NCI-H82 (cell line): ENCODE measurements at regions not wholly inside any gene's neighbourhood (a gene's known extent, or its start where the extent isn't known, plus 50 kb on each side); places are given as distances from the start of the nearest gene placed in this dataset.

Experiments used
- DNase-seq: peaks from one replicate; lab custom pipeline; 2025; lab: John Stamatoyannopoulos, UW

DNA sequence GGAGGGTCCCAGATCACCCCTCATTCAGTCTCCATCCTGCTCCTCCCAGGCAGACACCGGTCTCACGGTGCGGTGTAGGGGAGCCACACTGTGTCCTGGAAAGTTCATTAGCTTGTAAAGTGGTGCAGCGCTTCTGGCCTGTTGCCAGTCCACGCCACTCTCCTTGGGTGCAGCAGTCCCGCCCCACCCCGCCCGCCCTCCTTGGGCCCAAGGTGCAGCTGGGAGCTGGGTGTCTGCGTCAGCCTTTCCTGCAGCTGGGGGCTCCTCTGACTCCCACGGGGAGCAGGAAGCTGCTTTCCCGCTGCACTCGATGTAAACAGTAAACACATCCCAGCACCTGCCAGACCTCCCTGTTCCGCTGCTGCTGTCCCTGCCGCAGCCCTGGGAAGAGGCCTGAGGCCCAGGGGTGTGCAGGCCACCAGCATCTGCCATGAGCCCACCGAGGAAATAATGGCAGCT, 53.8 kb upstream of the ASB18 start:
- DNase-seq: no peak

DNA sequence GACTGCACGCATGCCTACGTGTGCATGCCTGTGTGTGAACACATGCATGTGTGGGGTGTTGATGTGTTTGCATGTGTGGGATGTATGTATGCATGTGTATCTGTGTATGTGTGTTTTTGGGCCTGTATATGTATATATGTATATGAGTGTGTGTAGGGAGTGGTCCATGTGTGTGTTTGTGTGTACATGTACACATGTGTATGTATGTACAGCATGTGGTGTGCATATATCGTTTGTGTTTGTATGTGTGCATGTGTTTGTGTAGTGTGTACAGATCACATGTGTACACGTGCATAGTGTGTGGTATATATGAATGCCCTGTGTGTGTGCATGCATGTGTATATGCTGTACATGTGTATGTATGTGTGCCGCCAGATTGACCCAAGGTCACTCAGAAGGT, 54.2 kb upstream of the ASB18 start:
- DNase-seq: no peak

DNA sequence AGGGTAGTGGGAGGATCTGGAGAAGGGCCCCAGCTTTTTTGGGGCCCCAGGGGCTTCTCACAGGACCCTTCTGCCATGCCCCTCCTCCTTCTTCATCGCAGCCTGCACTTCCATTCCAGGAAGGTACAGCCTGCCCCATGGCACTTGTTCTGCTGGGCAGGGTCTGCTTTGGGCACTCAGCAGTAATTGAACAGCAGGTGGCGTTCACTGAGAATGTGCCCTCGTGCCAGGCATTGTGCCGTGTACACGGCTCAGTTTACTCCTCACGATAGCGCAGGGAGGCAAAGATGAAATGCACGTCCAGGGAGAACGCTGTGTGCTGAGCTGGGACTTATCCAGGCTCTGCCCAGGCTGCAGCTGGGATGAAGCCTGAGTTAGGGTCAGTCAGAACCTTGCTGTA, 54.8 kb upstream of the ASB18 start:
- DNase-seq: no peak

DNA sequence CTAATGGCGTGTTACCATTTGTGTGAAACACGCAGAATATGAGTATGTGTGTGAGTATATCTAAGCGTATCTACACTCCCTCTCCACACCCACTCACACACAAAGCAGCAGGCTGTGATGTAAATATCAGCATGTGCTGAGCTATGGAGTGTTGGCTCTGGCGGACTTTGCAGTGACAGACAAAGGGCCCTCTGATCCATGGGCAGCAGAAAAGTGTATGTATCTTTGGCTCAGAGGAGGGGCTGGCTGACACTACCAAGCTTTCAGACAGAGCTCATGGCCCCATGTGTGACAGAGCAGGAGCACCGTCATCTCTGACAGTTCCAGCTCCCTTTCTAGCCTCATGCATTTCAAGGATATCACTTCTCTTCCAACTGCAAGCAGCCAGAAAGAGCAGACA, 57.2 kb upstream of the ASB18 start:
- no peak for DNase-seq

DNA sequence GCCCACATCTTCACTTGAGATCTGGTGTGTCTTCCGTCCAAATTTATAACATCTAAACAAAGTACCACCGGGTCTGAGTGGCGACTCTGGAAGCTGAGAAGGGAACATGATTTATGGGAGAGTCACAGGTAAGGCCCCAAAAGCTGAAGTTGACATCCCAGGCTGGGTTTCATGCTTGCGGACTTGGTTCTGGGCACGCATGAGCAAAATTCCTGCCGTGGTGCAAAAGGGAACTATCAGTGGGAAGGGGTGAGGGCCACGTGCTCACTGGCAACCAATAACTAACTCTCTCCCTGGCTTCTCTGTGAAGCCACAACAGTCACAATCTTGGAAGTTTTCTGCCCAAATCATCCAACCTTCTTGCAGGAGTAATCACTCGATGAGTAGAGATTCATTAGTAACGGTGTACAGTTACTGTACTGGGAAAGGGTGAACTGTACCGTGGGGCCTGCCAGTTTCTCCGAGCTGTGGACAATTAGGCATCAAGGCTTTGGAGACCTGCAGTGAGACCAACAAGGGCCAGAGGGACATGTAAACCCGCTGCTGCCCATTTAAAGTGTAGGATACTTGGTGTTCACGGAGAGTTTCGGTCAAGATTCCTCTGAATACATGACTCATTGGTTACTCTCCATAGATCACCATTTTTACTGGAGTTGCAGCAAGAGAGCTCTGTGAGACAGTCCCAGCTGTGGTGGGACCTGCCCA, 69.4 kb upstream of the ASB18 start:
- DNase-seq: no peak

DNA sequence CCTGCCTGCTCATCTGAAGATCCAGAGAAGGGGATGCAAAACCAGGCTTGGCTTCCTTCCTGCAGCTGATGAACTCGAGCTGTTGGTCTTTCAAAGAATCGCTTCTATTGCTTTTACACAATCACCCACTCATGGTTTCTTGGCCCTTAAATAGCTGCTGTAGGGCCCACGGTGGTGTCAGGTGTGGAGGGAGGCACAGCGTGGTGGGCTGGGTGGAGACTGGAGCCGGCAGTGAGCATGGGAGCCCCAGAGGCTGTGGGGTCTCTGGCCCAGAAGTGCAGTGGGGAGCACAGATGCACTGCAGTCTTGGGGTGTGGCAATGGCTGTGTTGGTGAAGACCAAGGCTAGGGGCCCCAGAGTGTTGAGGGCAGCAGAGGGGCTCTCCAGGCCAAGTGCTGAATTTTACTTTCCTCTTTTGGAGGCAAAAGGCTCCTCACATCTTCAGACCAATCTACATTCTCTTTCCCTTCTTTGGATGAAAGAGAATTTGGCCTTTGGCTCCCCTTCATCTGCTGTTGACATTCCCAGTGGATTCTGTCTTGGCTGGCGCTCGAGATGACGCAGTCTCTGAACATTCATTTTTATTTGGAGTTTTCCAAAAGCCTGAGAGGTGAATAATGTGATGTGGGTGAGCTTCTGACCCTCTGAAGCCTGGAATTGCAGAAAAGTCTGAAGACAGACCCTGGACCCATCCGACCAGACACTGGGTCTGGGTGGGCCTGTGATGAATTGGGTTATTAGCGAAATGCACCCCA, 70.1 kb upstream of the ASB18 start:
- no peak for DNase-seq

DNA sequence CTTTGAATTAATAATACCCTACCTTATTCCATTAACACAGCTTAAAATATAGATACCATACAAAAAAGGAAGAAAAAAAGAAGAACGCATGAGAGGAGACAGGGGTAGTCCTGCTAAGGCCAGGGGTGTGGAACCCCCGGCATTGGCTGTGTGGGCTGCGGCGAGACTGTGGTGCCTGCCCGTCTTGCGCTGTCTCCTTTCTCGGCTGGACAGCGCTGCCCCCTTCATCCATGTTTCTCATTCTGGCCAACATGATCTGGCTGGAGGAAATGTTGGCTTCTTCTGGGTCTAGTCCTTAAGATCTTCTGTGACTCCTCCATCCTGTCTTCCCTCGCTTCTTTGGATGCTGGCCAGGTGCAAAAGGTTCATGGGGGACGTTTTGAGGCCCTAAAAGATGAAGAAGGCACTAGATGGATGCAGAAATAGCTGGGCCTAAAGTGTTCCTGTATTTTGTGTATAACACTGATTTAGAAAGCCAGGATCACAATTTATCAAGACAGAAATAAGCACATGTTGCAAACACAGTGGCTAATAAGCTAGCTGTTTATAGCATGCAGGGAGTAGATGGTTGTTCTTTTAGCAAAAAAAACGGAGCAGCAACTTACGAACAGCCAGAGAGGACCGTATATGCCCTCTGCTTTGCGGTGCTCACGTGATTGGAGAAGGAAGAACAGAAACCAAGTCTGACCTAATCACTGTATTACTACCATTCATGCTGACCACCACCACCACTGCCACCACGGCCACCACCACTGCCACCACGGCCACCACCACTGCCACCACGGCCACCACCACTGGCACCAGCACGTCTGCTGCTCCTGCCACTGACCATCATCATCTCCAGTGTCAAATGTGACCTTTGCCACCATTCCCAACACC, 71.7 kb upstream of the ASB18 start:
- no peak for DNase-seq

DNA sequence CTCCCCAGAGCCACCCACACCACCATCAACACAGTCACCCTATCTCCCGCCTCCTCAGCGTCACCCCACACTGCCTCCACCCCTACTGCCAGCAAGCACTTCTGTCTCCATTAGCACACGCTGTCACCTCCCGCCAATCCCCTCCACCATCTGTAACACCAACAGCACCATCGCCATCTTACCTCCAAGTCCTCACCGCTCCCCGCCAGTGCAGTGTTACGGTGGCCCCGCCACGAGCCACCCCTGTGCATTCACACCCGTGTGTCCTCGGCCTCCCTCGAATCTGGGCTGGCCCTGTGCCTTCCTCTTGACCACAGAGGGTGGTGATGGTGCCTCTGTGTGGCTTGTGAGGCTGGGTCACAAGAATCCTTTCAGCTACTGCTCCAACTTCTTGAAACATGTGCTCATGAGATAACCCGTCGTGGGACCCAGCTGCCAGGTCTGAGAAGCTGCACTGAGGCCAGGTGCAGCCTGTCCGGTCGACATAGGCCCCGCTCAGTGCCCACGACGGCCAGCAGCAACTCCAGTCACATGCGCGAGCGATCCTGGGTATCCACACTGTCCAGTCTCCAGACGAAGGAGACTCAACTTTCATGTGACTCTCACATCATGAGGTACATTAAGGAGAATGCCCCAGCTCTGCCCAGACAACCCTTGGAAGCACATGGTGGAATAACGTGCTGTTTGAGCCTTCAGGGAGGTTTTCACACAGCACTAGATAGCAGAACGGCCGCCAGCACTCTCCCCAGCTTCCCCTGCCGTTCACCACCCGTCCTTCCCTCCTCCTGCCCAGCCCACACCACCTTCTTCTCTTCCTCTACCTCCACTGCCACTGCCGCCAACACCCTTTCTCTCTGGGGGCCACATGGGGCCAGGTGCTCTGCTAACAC, 72.6 kb upstream of the ASB18 start:
- DNase-seq: no peak

DNA sequence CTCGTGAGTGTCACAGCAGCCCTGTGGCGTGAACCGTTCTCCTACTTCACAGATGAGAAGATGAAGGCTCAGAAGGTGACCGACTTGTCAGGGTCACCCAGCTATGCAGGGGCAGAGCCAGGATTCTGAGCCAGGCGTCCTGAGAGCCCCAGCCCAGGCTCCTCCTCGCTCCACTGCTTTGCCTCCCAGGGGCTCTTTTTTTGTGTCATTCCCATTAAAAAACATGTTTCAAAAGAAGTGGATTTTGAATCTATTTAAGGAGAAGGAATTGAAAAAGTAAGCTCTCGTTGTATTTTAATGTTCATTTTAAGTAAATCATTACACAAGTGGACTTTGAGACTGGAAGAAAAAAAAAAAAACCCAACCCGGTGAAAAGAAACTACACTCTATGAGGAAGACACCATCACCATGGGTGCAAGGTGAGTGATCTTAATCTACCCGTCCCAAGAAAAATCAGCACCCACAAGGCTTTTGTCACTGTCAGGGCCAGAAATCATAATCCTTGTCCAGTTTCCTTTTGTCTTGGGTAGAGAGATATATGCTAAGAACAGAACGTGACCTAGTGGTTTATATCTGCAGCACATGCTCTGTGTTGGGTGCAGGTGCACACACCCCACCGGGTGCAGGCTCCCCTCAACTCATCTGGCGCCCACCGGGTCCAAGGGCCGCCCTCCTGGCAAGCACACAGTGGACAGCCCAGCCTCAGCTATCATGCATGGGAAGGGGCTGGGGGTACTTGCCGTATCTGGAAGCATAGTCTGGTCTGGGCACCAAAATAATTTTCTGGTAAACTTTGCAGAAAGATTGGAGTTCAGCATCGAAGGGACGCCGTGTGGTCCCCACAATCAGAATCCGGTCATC, 73.5 kb upstream of the ASB18 start:
- no peak for DNase-seq

DNA sequence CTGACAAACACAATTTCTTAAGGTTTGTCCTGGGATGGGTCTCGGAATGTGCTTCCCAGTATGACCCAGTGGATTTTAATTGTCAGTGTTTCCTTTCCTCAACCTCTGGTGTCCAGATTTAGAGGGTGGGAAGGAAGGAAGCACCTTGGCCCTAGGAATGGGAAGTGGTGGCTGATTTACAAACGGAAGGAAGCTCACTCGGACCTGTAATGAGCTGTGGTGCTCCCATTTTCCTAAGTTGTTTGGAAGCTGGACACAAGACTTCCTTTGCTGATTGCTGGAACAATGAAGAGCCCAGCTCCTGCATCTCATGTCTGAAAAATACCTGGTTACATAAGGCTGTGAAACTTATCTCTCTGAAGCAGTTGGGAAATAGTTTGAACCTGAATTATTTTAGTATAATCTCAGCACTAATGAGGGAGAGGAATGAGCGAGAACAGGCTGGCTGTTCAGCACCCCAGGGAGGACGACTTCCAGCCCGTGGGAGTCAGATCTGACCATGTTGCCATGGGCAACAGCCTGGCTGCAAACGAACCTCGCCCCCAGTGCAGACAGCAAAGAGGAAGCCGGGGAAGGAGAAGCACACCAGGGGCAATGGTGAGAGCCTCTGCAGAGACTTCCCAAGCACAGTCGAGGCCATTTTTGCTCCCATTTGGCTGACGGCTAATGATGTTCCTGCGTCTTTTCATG, 74.4 kb upstream of the ASB18 start:
- no peak for DNase-seq

DNA sequence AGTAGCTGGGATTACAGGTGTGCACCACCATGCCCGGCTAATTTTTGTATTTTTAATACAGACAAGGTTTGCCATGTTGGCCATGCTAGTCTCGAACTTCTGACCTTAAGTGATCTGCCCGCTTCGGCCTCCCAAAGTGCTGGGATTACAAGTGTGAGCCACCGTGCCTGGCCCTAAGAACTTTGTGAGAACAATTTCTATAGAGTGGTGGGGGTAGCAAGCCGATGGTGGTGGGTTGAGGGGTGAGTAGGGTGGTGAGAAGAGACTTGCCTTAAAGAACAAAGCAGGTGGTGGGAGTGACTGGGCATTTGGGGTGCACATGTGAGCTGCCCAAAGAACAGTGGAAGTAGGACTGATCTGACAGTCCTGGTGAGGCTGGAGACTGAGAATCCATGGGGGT, 76.0 kb upstream of the ASB18 start:
- no peak for DNase-seq

DNA sequence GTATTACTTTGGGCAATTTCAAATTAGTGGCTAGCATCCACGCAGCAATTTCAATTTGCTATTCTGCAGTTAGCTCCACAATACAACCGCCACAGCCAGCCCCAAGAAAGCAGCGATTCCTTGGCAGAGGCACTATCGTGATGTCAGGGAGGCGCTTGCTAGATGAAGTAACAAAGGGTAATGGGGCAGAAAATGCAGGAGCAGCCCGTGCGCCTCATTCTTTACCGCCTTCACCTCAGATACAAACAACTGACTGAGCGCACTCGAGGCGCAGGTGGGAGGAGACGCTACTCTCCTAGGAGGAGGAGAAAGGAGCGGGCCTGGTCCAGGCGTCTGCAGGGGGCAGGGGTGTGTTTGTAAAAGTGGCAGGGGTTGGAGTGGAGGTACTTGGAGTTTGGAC, 76.9 kb upstream of the ASB18 start:
- DNase-seq: no peak

DNA sequence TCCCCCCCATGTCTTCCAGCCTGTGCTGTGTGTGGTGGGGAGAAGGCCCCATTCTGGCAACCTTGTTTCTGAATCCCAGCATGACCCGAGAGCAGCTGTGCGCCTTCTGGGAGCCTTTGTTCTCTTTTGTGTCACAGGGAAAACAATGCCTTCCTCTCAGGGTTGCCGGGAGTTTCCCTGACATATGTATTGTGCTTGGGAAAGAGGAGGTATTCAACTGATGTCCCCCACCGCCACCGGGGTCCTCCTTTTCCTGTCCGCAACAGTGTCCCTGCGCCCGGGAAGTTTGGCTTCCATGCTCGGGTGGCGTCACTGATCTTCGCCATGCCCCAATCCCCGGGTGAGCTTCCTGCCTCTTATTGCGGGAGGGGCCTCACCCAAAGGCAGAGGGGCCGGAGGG, 77.5 kb upstream of the ASB18 start:
- no peak for DNase-seq

DNA sequence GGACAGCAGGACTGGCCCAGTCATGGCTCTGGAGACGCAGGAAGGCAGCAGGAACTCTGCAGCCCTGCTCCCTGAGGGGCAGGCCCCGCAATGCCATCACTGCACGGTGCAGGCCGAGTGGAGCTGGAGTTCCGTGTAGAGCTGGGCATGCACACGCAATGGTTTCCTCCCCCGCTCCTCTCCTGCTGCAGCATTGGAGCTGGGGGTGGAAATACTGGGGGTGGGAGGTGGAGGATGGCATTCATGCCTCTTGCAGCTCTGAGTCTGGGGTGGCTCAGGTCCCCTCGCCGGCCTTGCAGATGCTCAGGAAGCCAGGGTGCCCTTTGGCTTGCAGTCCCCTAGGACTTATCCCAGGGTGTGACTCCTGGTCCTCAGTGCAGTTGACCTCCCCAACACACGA, 78.3 kb upstream of the ASB18 start:
- DNase-seq: no peak

DNA sequence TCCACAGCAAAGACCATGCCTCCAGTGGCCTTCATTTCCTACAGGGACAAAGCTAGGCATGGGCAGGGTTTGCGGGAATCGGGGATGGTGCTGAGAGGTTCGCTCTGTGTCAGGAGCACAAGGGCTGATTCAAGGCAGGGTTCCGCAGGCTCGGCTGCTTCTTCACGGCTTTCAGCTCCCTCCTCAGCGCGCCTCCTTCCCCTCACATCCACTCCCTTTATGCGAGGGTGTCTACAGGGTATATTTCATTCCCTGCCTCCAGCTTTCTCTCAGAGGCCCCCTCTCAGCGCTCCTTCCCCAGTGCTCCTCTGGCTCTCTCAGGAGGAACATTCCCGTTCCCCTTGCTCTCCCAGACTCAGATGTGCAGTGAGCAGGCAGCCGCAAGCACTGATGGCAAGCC, 78.7 kb upstream of the ASB18 start:
- DNase-seq: no peak

DNA sequence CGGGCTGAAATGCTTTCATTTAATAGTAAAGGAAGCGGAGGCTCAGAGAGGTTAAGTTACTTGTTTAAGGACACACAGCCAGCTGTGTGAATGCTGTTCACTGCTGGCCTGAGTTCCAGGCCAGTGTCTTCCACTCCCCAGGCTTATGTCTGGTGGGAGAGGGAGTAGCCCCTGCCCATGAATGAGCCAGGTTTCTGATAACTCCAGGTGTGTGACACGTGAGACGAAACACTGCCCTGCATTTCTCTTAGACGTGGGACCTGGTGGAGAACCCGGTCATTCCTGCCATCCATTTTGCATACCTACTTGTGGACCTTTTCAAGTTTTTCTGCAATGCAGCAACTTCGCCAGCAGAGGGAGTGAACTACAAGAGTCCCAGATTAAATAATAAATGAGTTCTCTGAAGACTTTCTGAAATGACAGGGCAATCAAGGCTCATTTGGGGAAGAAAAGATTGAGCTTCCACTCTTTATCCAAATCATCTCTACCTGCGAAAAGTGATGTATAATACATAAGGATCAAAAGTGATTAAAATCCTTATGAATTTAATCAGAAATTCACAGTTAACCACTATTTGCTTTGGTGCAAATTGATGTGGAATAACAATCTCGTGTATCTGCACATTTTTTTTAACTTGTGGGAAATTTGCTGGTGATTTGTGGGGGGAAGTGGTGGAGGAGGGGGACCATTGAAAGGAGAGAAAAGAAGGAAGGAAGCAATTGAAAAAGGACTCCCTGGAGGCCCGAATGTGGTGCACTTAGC, 79.4 kb upstream of the ASB18 start:
- peak; percentile 78 for DNase-seq

DNA sequence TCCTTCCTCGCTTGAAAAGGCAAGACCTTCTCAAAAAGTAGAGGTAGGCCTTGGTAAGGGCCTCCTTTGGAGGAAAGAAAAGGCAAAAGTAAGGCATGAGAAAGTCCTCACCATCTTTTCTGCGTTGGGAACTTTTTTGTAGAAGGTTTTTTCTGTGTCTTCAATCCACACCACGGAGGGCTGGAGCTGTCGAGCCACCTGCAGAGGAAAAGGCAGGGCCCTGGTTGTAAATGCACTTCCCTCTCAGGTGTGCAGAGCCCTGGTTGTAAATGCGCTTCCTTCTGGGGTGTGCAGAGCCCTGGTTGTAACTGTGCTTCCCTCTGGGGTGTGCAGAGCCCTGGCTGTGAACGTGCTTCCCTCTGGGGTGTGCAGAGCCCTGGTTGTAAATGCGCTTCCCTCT, 80.2 kb upstream of the ASB18 start:
- no peak for DNase-seq

DNA sequence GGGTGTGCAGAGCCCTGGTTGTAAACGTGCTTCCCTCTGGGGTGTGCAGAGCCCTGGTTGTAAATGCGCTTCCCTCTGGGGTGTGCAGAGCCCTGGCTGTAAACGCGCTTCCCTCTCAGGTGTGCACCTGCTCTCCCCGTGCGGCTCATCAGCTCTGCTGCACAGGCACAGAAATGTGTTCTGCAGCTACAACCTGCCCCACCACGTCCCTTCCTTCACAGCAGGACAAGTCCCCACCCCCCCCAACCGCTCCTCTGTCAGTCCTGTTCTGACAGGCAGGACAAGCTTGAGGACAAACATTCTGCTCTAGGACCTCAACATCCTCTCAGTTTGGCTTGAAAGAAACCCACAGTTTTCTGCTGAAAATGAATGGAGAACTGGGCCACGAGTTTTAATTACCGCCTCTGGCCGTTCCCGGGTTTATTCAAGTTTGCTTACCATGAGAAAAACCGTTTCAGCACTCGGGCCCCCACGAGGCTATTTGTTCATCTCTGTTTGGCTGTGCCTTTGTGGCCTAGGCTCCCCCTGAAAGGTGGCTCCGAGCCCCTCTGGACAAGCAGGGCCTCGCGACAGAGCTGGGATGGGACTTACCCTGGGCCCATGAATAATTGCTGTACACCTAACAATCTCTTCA, 81.0 kb upstream of the ASB18 start:
- no peak for DNase-seq

DNA sequence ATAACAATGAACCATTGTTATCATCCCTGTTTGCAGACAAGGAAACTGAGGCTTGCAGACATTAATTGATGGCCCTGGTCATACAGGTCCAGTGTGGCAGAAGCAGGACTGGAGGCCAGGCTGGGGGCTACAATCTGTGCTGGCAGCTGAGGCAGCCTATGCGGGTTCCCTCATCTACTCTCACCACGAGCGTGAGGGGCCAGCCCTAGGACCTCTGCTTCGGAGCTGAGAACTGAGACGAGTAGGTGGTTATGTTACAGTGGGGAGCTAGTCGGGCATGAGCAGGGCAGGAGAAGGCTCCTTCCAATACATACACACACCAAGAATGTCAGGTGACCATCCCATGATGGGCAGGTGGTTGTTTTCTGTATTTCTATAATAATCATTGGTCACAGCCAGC, 82.2 kb upstream of the ASB18 start:
- no peak for DNase-seq
